ENCODE measurements at regions not wholly inside any gene's neighbourhood (a gene's known extent, or its start where the extent isn't known, plus 50 kb on each side); places are given as distances from the start of the nearest gene placed in this dataset.

GRCh38 chr1:245091171-245091621 is 63.6 kb upstream of the KIF26B start:
- Histone ChIP-seq H3K27me3 (ENCODE audit: control insufficient read depth in 2 of 2, insufficient read depth in 2 of 2, low read length in 2 of 2) (no peaks in the 10 kb centered on the region), H3K4me1 (ENCODE audit: control insufficient read depth, extremely low read depth, insufficient read depth, low read length) (peaks cover 23% of the 10 kb centered on the region), H3K79me2 (ENCODE audit: control insufficient read depth, insufficient read depth, low read length) (no peaks in the 10 kb centered on the region), H4K20me1 (replicated peaks; ENCODE audit: control insufficient read depth, extremely low read depth, insufficient read depth, low read length) (no peaks in the 10 kb centered on the region), H3K9me3 (replicated peaks; ENCODE audit: control insufficient read depth, insufficient read depth, low read length) (no peaks in the 10 kb centered on the region), H3K27ac (ENCODE audit: insufficient read depth, low read depth, low read length) (peak overlapping the region; percentile 96), H3K36me3 (ENCODE audit: control insufficient read depth in 2 of 2, extremely low read depth in 1 of 2, insufficient read depth in 2 of 2, low read length in 2 of 2) (no peaks in the 10 kb centered on the region), H3K9me1 (replicated peaks; ENCODE audit: control insufficient read depth, extremely low read depth, insufficient read depth, low read length) (no peaks in the 10 kb centered on the region), H3K4me2 (ENCODE audit: insufficient read depth, low read length) (peak overlapping the region; percentile 35), H3K4me3 (replicated peaks in 1 of 3; ENCODE audit: insufficient read depth in 1 of 3, low read depth in 1 of 3, low read length in 3 of 3) (no peak overlapping the region), H3K9ac (replicated peaks; ENCODE audit: extremely low read depth, insufficient read depth, low read length) (peak overlapping the region; percentile 44), H2AFZ (ENCODE audit: low read depth, low read length) (peak overlapping the region; percentile 4)
- CTCF ChIA-PET = interaction anchor here (1.0 to 2.2 kb wide), 7 partner anchors 8 to 120 kb away, joined by 3 to 15 read pairs (median 5); partner anchors contain the start of gene KIF26B
- DNase-seq (ENCODE audit: low read depth, low spot score) (no peak), FAIRE-seq (peak; percentile 63)
- intact Hi-C loops (cut with micrococcal nuclease) (loop anchor here (1.0 to 5.0 kb wide), 6 partner anchors 256 to 1476 kb away; partner anchors contain the start of genes ADSS2, CNST, COX20 and DESI2), dilution Hi-C loops (cut with MboI; ENCODE audit: extremely low pct_ligation_motif_present, low sequenced_read_pairs) (no loop called here)
- TSS peak; percentile 76 for BruUV-seq (replicated peaks)
- no peak for TF ChIP-seq POLR2AphosphoS5 (IDR thresholded peaks at IDR 0.05; ENCODE audit: insufficient read depth, low read depth, low read length)
- TF ChIP-seq JUN (IDR thresholded peaks at IDR 0.05; ENCODE audit: borderline replicate concordance, insufficient read depth, insufficient read length, low read depth) = peak; percentile 31
- TF ChIP-seq, protein P1, sequence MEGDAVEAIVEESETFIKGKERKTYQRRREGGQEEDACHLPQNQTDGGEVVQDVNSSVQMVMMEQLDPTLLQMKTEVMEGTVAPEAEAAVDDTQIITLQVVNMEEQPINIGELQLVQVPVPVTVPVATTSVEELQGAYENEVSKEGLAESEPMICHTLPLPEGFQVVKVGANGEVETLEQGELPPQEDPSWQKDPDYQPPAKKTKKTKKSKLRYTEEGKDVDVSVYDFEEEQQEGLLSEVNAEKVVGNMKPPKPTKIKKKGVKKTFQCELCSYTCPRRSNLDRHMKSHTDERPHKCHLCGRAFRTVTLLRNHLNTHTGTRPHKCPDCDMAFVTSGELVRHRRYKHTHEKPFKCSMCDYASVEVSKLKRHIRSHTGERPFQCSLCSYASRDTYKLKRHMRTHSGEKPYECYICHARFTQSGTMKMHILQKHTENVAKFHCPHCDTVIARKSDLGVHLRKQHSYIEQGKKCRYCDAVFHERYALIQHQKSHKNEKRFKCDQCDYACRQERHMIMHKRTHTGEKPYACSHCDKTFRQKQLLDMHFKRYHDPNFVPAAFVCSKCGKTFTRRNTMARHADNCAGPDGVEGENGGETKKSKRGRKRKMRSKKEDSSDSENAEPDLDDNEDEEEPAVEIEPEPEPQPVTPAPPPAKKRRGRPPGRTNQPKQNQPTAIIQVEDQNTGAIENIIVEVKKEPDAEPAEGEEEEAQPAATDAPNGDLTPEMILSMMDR (IDR thresholded peaks at IDR 0.05; ENCODE audit: extremely low read depth in 1 of 2, insufficient read depth in 1 of 2, low read depth in 1 of 2, low read length in 2 of 2) = no peak
- POLR2A ChIA-PET = interaction anchor here (1.1 to 1.3 kb wide), 2 partner anchors 30 to 62 kb away, joined by 3 to 6 read pairs; no protein-coding TSS in a partner anchor

GRCh38 chr1:245090491-245091090 is 64.2 kb upstream of the KIF26B start:
- H3K4me2 ChIP-seq (ENCODE audit: insufficient read depth, low read length) = no peak overlapping the region

More at GRCh38 chr1:245090491-245091090, 64.2 kb upstream of the KIF26B start:
- Histone ChIP-seq H3K27me3 (ENCODE audit: control insufficient read depth in 2 of 2, insufficient read depth in 2 of 2, low read length in 2 of 2) (no peaks in the 10 kb centered on the region), H3K36me3 (ENCODE audit: control insufficient read depth in 2 of 2, extremely low read depth in 1 of 2, insufficient read depth in 2 of 2, low read length in 2 of 2) (no peaks in the 10 kb centered on the region), H3K79me2 (ENCODE audit: control insufficient read depth, insufficient read depth, low read length) (no peaks in the 10 kb centered on the region), H3K9ac (replicated peaks; ENCODE audit: extremely low read depth, insufficient read depth, low read length) (no peak overlapping the region), H3K27ac (ENCODE audit: insufficient read depth, low read depth, low read length) (peak overlapping the region; percentile 96), H3K4me1 (ENCODE audit: control insufficient read depth, extremely low read depth, insufficient read depth, low read length) (peaks cover 23% of the 10 kb centered on the region), H4K20me1 (replicated peaks; ENCODE audit: control insufficient read depth, extremely low read depth, insufficient read depth, low read length) (no peaks in the 10 kb centered on the region), H2AFZ (ENCODE audit: low read depth, low read length) (no peak overlapping the region), H3K9me1 (replicated peaks; ENCODE audit: control insufficient read depth, extremely low read depth, insufficient read depth, low read length) (no peaks in the 10 kb centered on the region), H3K4me3 (replicated peaks in 1 of 3; ENCODE audit: insufficient read depth in 1 of 3, low read depth in 1 of 3, low read length in 3 of 3) (no peak overlapping the region), H3K9me3 (replicated peaks; ENCODE audit: control insufficient read depth, insufficient read depth, low read length) (no peaks in the 10 kb centered on the region)
- CTCF ChIA-PET = interaction anchor here (1.2 to 2.2 kb wide), 4 partner anchors 11 to 119 kb away, joined by 5 to 15 read pairs (median 9); no protein-coding TSS in a partner anchor
- FAIRE-seq = no peak
- no TSS peak for BruUV-seq (replicated peaks)
- dilution Hi-C loops (cut with MboI; ENCODE audit: extremely low pct_ligation_motif_present, low sequenced_read_pairs) = no loop called here
- intact Hi-C loops (cut with micrococcal nuclease) = loop anchor here (1.0 to 5.0 kb wide), 6 partner anchors 255 to 1477 kb away; partner anchors contain the start of genes ADSS2, CNST, COX20 and DESI2
- POLR2A ChIA-PET = interaction anchor here (1.3 kb wide), 1 partner anchor 63 kb away, joined by 6 read pairs; no protein-coding TSS in a partner anchor
- TF ChIP-seq, protein P1 (IDR thresholded peaks at IDR 0.05; ENCODE audit: extremely low read depth in 1 of 2, insufficient read depth in 1 of 2, low read depth in 1 of 2, low read length in 2 of 2) = no peak
- TF ChIP-seq POLR2AphosphoS5 (IDR thresholded peaks at IDR 0.05; ENCODE audit: insufficient read depth, low read depth, low read length) (no peak), MYC (IDR thresholded peaks at IDR 0.05; ENCODE audit: low read depth, low read length) (no peak), EZH2 (IDR thresholded peaks at IDR 0.05; ENCODE audit: borderline replicate concordance, low read depth, low read length, severe bottlenecking) (no peak), JUN (IDR thresholded peaks at IDR 0.05; ENCODE audit: borderline replicate concordance, insufficient read depth, insufficient read length, low read depth) (no peak), FOS (IDR thresholded peaks at IDR 0.05; ENCODE audit: borderline replicate concordance, insufficient read depth, low read length) (no peak)
- TF ChIP-seq, protein P2, sequence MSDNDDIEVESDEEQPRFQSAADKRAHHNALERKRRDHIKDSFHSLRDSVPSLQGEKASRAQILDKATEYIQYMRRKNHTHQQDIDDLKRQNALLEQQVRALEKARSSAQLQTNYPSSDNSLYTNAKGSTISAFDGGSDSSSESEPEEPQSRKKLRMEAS (IDR thresholded peaks at IDR 0.05; ENCODE audit: insufficient read depth, insufficient read length) = no peak
- DNase-seq (ENCODE audit: low read depth, low spot score) = no peak
